A549 (cell line): ENCODE measurements at regions not wholly inside any gene's neighbourhood (a gene's known extent, or its start where the extent isn't known, plus 50 kb on each side); places are given as distances from the start of the nearest gene placed in this dataset.

Experiments used
- ATAC-seq, 2 experiments: fragments of 200-7000 bp in 1 of 2; fragments of >200 bp in 1 of 2; cut with Nextera tagmentation in 1 of 2; cut with Tn5 transposase in 1 of 2; 3 replicates each; pipeline versions ENCODE4 v1.8.0 to v1.9.1; 2018 to 2020; ENCODE audit warnings: mild to moderate bottlenecking in 1 of 2, moderate library complexity in 1 of 2
- CTCF ChIA-PET: fragments of 300-600 bp; sonication (Branson Sonifier 250); formaldehyde crosslinking; extraction: SDS; loops from one replicate; lab custom pipeline; 2021; ENCODE audit warnings: antibody characterized with exemption, inconsistent platforms; lab: Yijun Ruan, JAX
- POLR2A ChIA-PET: fragments of 350-600 bp; formaldehyde crosslinking; extraction: SDS; loops from one replicate; lab custom pipeline; 2021; ENCODE audit warnings: antibody characterized with exemption, inconsistent platforms; lab: Yijun Ruan, JAX
- DNase-seq, 2 experiments: peaks; one replicate each; pipeline versions ENCODE4 v3.0.0 to v3.0.0-alpha.2; 2011 to 2016; ENCODE audit warnings: low read depth in 1 of 2, low spot score in 1 of 2
- FAIRE-seq: peaks from 2 replicates; lab custom pipeline; 2011; peaks lifted over from hg19 to GRCh38; lab: Jason Lieb, UNC
- H3K27ac ChIP-seq, 2 experiments: fragments of >200 bp; sonication (Bioruptor Twin); formaldehyde crosslinking; 3 replicates each; pipeline ENCODE4 v1.5.1; 2016 to 2017
- H3K4me1 ChIP-seq: fragments of >200 bp; sonication (Bioruptor Twin); formaldehyde crosslinking; 3 replicates; pipeline ENCODE4 v1.6.1; 2016
- H3K4me2 ChIP-seq: fragments of >200 bp; sonication (Bioruptor Twin); formaldehyde crosslinking; 3 replicates; pipeline ENCODE4 v1.6.1; 2016
- H3K4me3 ChIP-seq: fragments of >200 bp; sonication (Bioruptor Twin); formaldehyde crosslinking; 3 replicates; pipeline ENCODE4 v1.5.1; 2016
- H3K9me3 ChIP-seq: fragments of >200 bp; sonication (Bioruptor Twin); formaldehyde crosslinking; 3 replicates; pipeline ENCODE4 v1.6.1; 2016
- CBX2 ChIP-seq: fragments of 200-600 bp; sonication (generic); IDR thresholded peaks from 2 replicates; pipeline ENCODE4 v1.6.1; 2016; ENCODE audit warnings: low read depth, mild to moderate bottlenecking, borderline replicate concordance
- CTCF ChIP-seq: fragments of >200 bp; sonication (Bioruptor Twin); formaldehyde crosslinking; IDR thresholded peaks from 3 replicates; pipeline ENCODE4 v1.5.1; 2016
- EHF ChIP-seq: fragments of 250-450 bp; sonication (Bioruptor Pico); IDR thresholded peaks from 2 replicates; pipeline ENCODE4 v1.5.0; 2020; ENCODE audit warnings: mild to moderate bottlenecking
- EP300 ChIP-seq, 2 experiments: fragments of >200 bp; sonication (Bioruptor Twin); formaldehyde crosslinking; IDR thresholded peaks; 2 replicates in 1 of 2; 3 replicates in 1 of 2; pipeline ENCODE4 v1.6.1; 2016 to 2017
- FOSL2 ChIP-seq, 2 experiments: fragments of 450-650 bp in 1 of 2; fragments of >200 bp in 1 of 2; sonication (Bioruptor Twin) in 1 of 2; formaldehyde crosslinking; IDR thresholded peaks; 2 replicates each; pipeline versions ENCODE4 v1.5.0 to v1.6.1; 2016 to 2020; ENCODE audit warnings: mild to moderate bottlenecking in 1 of 2, moderate library complexity in 1 of 2
- FOXS1 ChIP-seq: fragments of 250-450 bp; sonication (Bioruptor Pico); IDR thresholded peaks from 2 replicates; pipeline ENCODE4 v1.5.0; 2020; ENCODE audit warnings: mild to moderate bottlenecking, moderate library complexity
- GATA3 ChIP-seq: IDR thresholded peaks from 2 replicates; pipeline ENCODE4 v1.6.1; 2012; ENCODE audit warnings: borderline replicate concordance
- HDAC2 ChIP-seq: fragments of 200-600 bp; sonication (generic); IDR thresholded peaks from 2 replicates; pipeline ENCODE4 v1.6.1; 2016
- HES2 ChIP-seq: fragments of >200 bp; sonication (Bioruptor Twin); formaldehyde crosslinking; IDR thresholded peaks from 2 replicates; pipeline ENCODE4 v1.6.1; 2016
- HOXB13 ChIP-seq: fragments of 250-450 bp; sonication (Bioruptor Pico); IDR thresholded peaks from 2 replicates; pipeline ENCODE4 v1.5.0; 2020; ENCODE audit warnings: low read depth, mild to moderate bottlenecking, moderate library complexity
- MAFK ChIP-seq: fragments of 450-650 bp; IDR thresholded peaks from 2 replicates; pipeline ENCODE4 v1.6.1; 2014; ENCODE audit not compliant: partially characterized antibody
- MAZ ChIP-seq: fragments of 150-350 bp; IDR thresholded peaks from 2 replicates; pipeline ENCODE4 v1.6.1; 2014; ENCODE audit warnings: antibody characterized with exemption, low read depth, low read length, borderline replicate concordance
- NFE2L2 ChIP-seq: fragments of 150-350 bp; conservative IDR thresholded peaks from 2 replicates; pipeline ENCODE4 v1.6.1; 2014; ENCODE audit warnings: low read length
- PBX3 ChIP-seq: IDR thresholded peaks from 2 replicates; pipeline ENCODE4 v1.6.1; 2012
- POLR2A ChIP-seq: IDR thresholded peaks from 2 replicates; pipeline ENCODE4 v1.6.1; 2012; ENCODE audit warnings: mild to moderate bottlenecking, low read length
- POLR2AphosphoS2 ChIP-seq: conservative IDR thresholded peaks from 2 replicates; pipeline ENCODE4 v1.6.1; 2012; ENCODE audit warnings: low read length, improper control_type of control experiment, inconsistent platforms
- RAD21 ChIP-seq, 2 experiments: fragments of >200 bp in 1 of 2; sonication (Bioruptor Twin) in 1 of 2; formaldehyde crosslinking in 1 of 2; IDR thresholded peaks in 1 of 2; conservative IDR thresholded peaks in 1 of 2; 2 replicates in 1 of 2; 3 replicates in 1 of 2; pipeline ENCODE4 v1.6.1; 2012 to 2018; ENCODE audit warnings: inconsistent platforms in 1 of 2
- RFX5 ChIP-seq: fragments of 450-650 bp; IDR thresholded peaks from 2 replicates; pipeline ENCODE4 v1.7.1; 2014; ENCODE audit warnings: antibody characterized with exemption, mild to moderate bottlenecking, moderate library complexity
- USF2 ChIP-seq: fragments of 450-650 bp; IDR thresholded peaks from 2 replicates; pipeline ENCODE4 v1.6.1; 2014; ENCODE audit warnings: antibody characterized with exemption
- ZFP36 ChIP-seq: fragments of 450-650 bp; IDR thresholded peaks from 2 replicates; pipeline ENCODE4 v1.6.1; 2014; ENCODE audit warnings: borderline replicate concordance; ENCODE audit not compliant: partially characterized antibody
- ZNF302 ChIP-seq: fragments of 250-450 bp; sonication (Bioruptor Pico); IDR thresholded peaks from 2 replicates; pipeline ENCODE4 v1.9.0; 2021; ENCODE audit warnings: inconsistent platforms, mild to moderate bottlenecking, moderate library complexity
- WGBS: methylation state at CpG from one replicate; pipeline ENCODE4 v1.1.6; 2017; ENCODE audit errors: missing lambda C conversion rate; 5-methylcytosine and 5-hydroxymethylcytosine counted together

- H3K4me1 ChIP-seq, result peaks cover 4% of the 10 kb centered on the region; the same call in 1 of the 3 replicates
- POLR2A ChIA-PET, result no interaction called here
- no peaks in the 10 kb centered on the region for H3K9me3 ChIP-seq
- no peak for TF ChIP-seq MAZ
- no peak for TF ChIP-seq EP300 (IDR thresholded peaks at IDR 0.05)
- no peak for TF ChIP-seq ZFP36
- no peak for TF ChIP-seq HOXB13 (CRISPR knock-in tag)
- no peak for TF ChIP-seq POLR2A
- no peak for TF ChIP-seq EHF (CRISPR knock-in tag)
- no peak for TF ChIP-seq FOSL2 (IDR thresholded peaks at IDR 0.05)
- TF ChIP-seq FOSL2 (CRISPR knock-in tag; IDR thresholded peaks at IDR 0.05), result no peak
- TF ChIP-seq RFX5, result no peak
- no peak for TF ChIP-seq HDAC2
- no peak for TF ChIP-seq CBX2
- TF ChIP-seq NFE2L2, result no peak
- peak; percentile 25 to 40; a peak in 3 of 5 replicates for TF ChIP-seq RAD21 (conservative IDR thresholded peaks at IDR 0.05 in 1 of 2, IDR thresholded peaks at IDR 0.05 in 1 of 2)
- TF ChIP-seq HES2, result no peak
- peak; percentile 33 for TF ChIP-seq CTCF
- no peak for TF ChIP-seq USF2
- CTCF ChIA-PET, result interaction anchor here (0.8 to 2.9 kb wide), 3 partner anchors 11 to 93 kb away, joined by 3 to 7 read pairs (median 4); no protein-coding TSS in a partner anchor
- no peak overlapping the region for H3K4me3 ChIP-seq
- H3K4me2 ChIP-seq, result no peak overlapping the region
- ATAC-seq (peak; percentile 62 to 82; a peak in 4 of 6 replicates), DNase-seq (peak; percentile 4 to 31), FAIRE-seq (no peak)
- WGBS, result 51% methylated on average over 8 of the region's 8 CpGs
- H3K27ac ChIP-seq, result no peak overlapping the region
Observed at GRCh38 chr1:119286587-119287181, 81.9 kb upstream of the HAO2 start.

- H3K9me3 ChIP-seq, result no peaks in the 10 kb centered on the region
- ChIA-PET POLR2A (no interaction called here), CTCF (interaction anchor here (0.6 to 2.9 kb wide), 5 partner anchors 12 to 1066 kb away, joined by 3 to 8 read pairs (median 4); no protein-coding TSS in a partner anchor)
- H3K4me3 ChIP-seq, result no peak overlapping the region
- peaks cover 4% of the 10 kb centered on the region; the same call in 1 of the 3 replicates for H3K4me1 ChIP-seq
- FAIRE-seq (no peak), ATAC-seq (no peak), DNase-seq (no peak)
- WGBS, result 52% methylated on average over 3 of the region's 3 CpGs
- no peak overlapping the region for H3K4me2 ChIP-seq
- H3K27ac ChIP-seq, result no peak overlapping the region
- no peak for TF ChIP-seq GATA3
- no peak for TF ChIP-seq HES2
- no peak for TF ChIP-seq HDAC2
- TF ChIP-seq FOXS1 (CRISPR knock-in tag), result no peak
- TF ChIP-seq, all 56 proteins: peak for 0
Observed at GRCh38 chr1:119288751-119289150, 79.8 kb upstream of the HAO2 start.

GRCh38 chr1:119290297-119290696 is 78.3 kb upstream of the HAO2 start:
- FAIRE-seq (no peak), DNase-seq (no peak), ATAC-seq (no peak)
- Histone ChIP-seq H3K9me3 (no peaks in the 10 kb centered on the region), H3K4me3 (no peak overlapping the region), H3K4me1 (peaks cover 1% of the 10 kb centered on the region; the same call in 1 of the 3 replicates), H3K4me2 (no peak overlapping the region), H3K27ac (no peak overlapping the region)
- POLR2A ChIA-PET, result no interaction called here
- CTCF ChIA-PET, result interaction anchor here (0.7 to 1.7 kb wide), 3 partner anchors 56 to 176 kb away, joined by 3 to 4 read pairs (median 3); no protein-coding TSS in a partner anchor
- 57% methylated on average over 4 of the region's 4 CpGs for WGBS
- TF ChIP-seq POLR2AphosphoS2 (no peak), ZFP36 (no peak), CTCF (no peak), EP300 (IDR thresholded peaks at IDR 0.05) (no peak), ZNF302 (CRISPR knock-in tag) (no peak), MAFK (no peak), HES2 (no peak), PBX3 (no peak)
